ENCODE measurements at regions not wholly inside any gene's neighbourhood (a gene's known extent, or its start where the extent isn't known, plus 50 kb on each side); places are given as distances from the start of the nearest gene placed in this dataset.

GRCh38 chr3:24578324-24578723 lies 83.7 kb upstream of the THRB start:
- no peak for DNase-seq
- POLR2A ChIA-PET, result no interaction called here
- H3K9me3 Mint-ChIP-seq (ENCODE audit: unreplicated experiment), result peaks cover 9% of the 10 kb centered on the region
- H3K4me3 Mint-ChIP-seq (ENCODE audit: unreplicated experiment), result no peak overlapping the region
- H3K27me3 Mint-ChIP-seq (ENCODE audit: insufficient read depth, unreplicated experiment), result no peaks in the 10 kb centered on the region
- BruUV-seq (replicated peaks), result no TSS peak
- CTCF ChIA-PET, result no interaction called here
- Histone ChIP-seq H3K36me3 (ENCODE audit: control insufficient read depth, insufficient read depth, low read length) (no peaks in the 10 kb centered on the region), H3K27me3 (replicated peaks; ENCODE audit: control insufficient read depth, insufficient read depth, low read length) (no peaks in the 10 kb centered on the region), H3K9me3 (no peaks in the 10 kb centered on the region), H3K4me3 (ENCODE audit: low read depth, low read length) (no peak overlapping the region), H3K4me1 (no peaks in the 10 kb centered on the region)
- no peaks in the 10 kb centered on the region for H3K4me1 Mint-ChIP-seq (ENCODE audit: low read depth, unreplicated experiment)
- H3K27ac Mint-ChIP-seq (ENCODE audit: unreplicated experiment), result no peak overlapping the region
- TF ChIP-seq, protein P1, sequence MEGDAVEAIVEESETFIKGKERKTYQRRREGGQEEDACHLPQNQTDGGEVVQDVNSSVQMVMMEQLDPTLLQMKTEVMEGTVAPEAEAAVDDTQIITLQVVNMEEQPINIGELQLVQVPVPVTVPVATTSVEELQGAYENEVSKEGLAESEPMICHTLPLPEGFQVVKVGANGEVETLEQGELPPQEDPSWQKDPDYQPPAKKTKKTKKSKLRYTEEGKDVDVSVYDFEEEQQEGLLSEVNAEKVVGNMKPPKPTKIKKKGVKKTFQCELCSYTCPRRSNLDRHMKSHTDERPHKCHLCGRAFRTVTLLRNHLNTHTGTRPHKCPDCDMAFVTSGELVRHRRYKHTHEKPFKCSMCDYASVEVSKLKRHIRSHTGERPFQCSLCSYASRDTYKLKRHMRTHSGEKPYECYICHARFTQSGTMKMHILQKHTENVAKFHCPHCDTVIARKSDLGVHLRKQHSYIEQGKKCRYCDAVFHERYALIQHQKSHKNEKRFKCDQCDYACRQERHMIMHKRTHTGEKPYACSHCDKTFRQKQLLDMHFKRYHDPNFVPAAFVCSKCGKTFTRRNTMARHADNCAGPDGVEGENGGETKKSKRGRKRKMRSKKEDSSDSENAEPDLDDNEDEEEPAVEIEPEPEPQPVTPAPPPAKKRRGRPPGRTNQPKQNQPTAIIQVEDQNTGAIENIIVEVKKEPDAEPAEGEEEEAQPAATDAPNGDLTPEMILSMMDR (IDR thresholded peaks at IDR 0.05; ENCODE audit: insufficient read depth in 1 of 2, low read depth in 1 of 2, low read length in 1 of 2, severe bottlenecking in 1 of 2, unreplicated experiment in 1 of 2), result no peak
- H3K36me3 Mint-ChIP-seq (ENCODE audit: insufficient read depth, unreplicated experiment), result no peaks in the 10 kb centered on the region
- intact Hi-C loops (cut with micrococcal nuclease; ENCODE audit: unreplicated experiment), result no loop called here

- DNase-seq, result no peak
- no peaks in the 10 kb centered on the region for H3K27me3 ChIP-seq (replicated peaks; ENCODE audit: control insufficient read depth, insufficient read depth, low read length)
- Mint-ChIP-seq H3K4me3 (ENCODE audit: unreplicated experiment) (no peak overlapping the region), H3K4me1 (ENCODE audit: low read depth, unreplicated experiment) (no peaks in the 10 kb centered on the region), H3K27me3 (ENCODE audit: insufficient read depth, unreplicated experiment) (no peaks in the 10 kb centered on the region), H3K27ac (ENCODE audit: unreplicated experiment) (no peak overlapping the region), H3K36me3 (ENCODE audit: insufficient read depth, unreplicated experiment) (no peaks in the 10 kb centered on the region), H3K9me3 (ENCODE audit: unreplicated experiment) (peaks cover 9% of the 10 kb centered on the region)
- H3K36me3 ChIP-seq (ENCODE audit: control insufficient read depth, insufficient read depth, low read length), result no peaks in the 10 kb centered on the region
- ChIA-PET POLR2A (no interaction called here), CTCF (no interaction called here)
- H3K4me3 ChIP-seq (ENCODE audit: low read depth, low read length), result no peak overlapping the region
- no peaks in the 10 kb centered on the region for H3K4me1 ChIP-seq
- TF ChIP-seq, protein P1 (IDR thresholded peaks at IDR 0.05; ENCODE audit: insufficient read depth in 1 of 2, low read depth in 1 of 2, low read length in 1 of 2, severe bottlenecking in 1 of 2, unreplicated experiment in 1 of 2), result no peak
- intact Hi-C loops (cut with micrococcal nuclease; ENCODE audit: unreplicated experiment), result no loop called here
- no peaks in the 10 kb centered on the region for H3K9me3 ChIP-seq
- BruUV-seq (replicated peaks), result no TSS peak
Observed at GRCh38 chr3:24578951-24579421, 84.3 kb upstream of the THRB start.

- Mint-ChIP-seq H3K36me3 (ENCODE audit: insufficient read depth, unreplicated experiment) (no peaks in the 10 kb centered on the region), H3K27me3 (ENCODE audit: insufficient read depth, unreplicated experiment) (no peaks in the 10 kb centered on the region), H3K4me1 (ENCODE audit: low read depth, unreplicated experiment) (peaks cover 7% of the 10 kb centered on the region), H3K27ac (ENCODE audit: unreplicated experiment) (no peak overlapping the region), H3K4me3 (ENCODE audit: unreplicated experiment) (no peak overlapping the region), H3K9me3 (ENCODE audit: unreplicated experiment) (peaks cover 9% of the 10 kb centered on the region)
- Histone ChIP-seq H3K36me3 (ENCODE audit: control insufficient read depth, insufficient read depth, low read length) (no peaks in the 10 kb centered on the region), H3K4me1 (no peaks in the 10 kb centered on the region), H3K4me3 (ENCODE audit: low read depth, low read length) (no peak overlapping the region), H3K9me3 (no peaks in the 10 kb centered on the region), H3K27me3 (replicated peaks; ENCODE audit: control insufficient read depth, insufficient read depth, low read length) (no peaks in the 10 kb centered on the region)
- peak in 1 of 2 experiments; percentile 12 for DNase-seq
- TF ChIP-seq, protein P1 (IDR thresholded peaks at IDR 0.05; ENCODE audit: insufficient read depth in 1 of 2, low read depth in 1 of 2, low read length in 1 of 2, severe bottlenecking in 1 of 2, unreplicated experiment in 1 of 2), result no peak
- ChIA-PET POLR2A (no interaction called here), CTCF (no interaction called here)
- intact Hi-C loops (cut with micrococcal nuclease; ENCODE audit: unreplicated experiment), result loop anchor here (1.0 to 2.0 kb wide), 2 partner anchors 58 to 318 kb away; no protein-coding TSS in a partner anchor
- BruUV-seq (replicated peaks), result no TSS peak
Observed at GRCh38 chr3:24582431-24583403, 88.1 kb upstream of the THRB start.

Measured in Caco-2 (cell line).